ENCODE measurements at regions not wholly inside any gene's neighbourhood (a gene's known extent, or its start where the extent isn't known, plus 50 kb on each side); places are given as distances from the start of the nearest gene placed in this dataset.

DNA sequence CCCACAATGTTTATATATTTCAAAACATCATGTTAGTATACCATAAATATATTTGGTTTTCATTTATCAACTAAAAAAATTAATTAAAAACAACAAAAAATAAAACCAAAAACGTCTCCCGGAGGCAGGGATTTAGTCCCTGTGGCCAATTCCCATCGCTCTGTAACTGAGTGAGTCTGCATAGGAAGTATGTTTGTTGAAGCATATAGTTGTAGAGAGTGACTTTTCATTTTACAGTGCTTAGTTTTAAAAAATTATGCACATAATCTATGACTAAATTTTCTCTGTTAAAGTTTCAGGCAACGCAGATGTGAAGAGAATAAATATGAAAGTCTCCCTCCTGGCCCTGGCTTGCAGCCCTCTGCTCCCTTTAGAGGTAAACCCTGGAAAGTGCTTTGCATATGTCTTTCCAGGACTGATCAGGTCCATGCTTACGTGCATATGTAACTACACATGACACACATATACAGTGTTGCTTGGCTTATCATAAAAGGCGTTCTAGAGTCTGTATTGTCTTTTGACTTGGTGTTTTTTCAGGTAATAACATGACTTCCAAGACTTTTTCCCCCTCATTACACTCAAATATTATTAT is 63.4 kb upstream of the SORBS2 start:
- Histone ChIP-seq H3K36me3 (ENCODE audit: low read depth) (no peaks in the 10 kb centered on the region), H3K27me3 (ENCODE audit: insufficient read depth, poor library complexity, severe bottlenecking) (no peaks in the 10 kb centered on the region), H3K4me3 (ENCODE audit: severe bottlenecking) (no peak overlapping the region), H3K4me1 (ENCODE audit: insufficient read depth, poor library complexity, severe bottlenecking) (peaks cover 6% of the 10 kb centered on the region), H3K27ac (ENCODE audit: poor library complexity, severe bottlenecking) (no peak overlapping the region), H3K9me3 (ENCODE audit: severe bottlenecking) (no peaks in the 10 kb centered on the region)
- TF ChIP-seq, protein P1, sequence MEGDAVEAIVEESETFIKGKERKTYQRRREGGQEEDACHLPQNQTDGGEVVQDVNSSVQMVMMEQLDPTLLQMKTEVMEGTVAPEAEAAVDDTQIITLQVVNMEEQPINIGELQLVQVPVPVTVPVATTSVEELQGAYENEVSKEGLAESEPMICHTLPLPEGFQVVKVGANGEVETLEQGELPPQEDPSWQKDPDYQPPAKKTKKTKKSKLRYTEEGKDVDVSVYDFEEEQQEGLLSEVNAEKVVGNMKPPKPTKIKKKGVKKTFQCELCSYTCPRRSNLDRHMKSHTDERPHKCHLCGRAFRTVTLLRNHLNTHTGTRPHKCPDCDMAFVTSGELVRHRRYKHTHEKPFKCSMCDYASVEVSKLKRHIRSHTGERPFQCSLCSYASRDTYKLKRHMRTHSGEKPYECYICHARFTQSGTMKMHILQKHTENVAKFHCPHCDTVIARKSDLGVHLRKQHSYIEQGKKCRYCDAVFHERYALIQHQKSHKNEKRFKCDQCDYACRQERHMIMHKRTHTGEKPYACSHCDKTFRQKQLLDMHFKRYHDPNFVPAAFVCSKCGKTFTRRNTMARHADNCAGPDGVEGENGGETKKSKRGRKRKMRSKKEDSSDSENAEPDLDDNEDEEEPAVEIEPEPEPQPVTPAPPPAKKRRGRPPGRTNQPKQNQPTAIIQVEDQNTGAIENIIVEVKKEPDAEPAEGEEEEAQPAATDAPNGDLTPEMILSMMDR (IDR thresholded peaks at IDR 0.05; ENCODE audit: poor library complexity, severe bottlenecking) = no peak
- ATAC-seq (ENCODE audit: low read depth) (no peak), DNase-seq (ENCODE audit: low spot score) (no peak)

DNA sequence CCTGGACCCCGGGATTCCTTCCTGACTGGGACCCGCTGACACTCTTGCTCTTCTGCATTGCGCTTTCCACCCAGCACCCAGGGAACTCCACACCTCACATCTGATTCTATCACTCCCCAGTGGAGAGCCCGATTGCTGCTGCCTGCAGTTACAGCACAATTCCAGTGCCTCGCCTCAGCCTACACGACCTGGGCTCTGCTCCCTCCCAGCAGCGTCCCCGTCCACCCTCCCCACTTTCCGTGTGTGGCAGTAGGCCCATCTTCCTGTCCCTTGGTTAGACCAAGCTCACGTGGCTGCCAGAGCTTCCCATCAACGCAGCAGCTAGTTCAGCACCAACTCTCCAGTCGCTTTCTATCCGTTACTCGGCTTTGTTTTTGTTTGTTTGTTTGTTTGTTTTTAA is 66.6 kb upstream of the SORBS2 start:
- Histone ChIP-seq H3K27me3 (ENCODE audit: insufficient read depth, poor library complexity, severe bottlenecking) (no peaks in the 10 kb centered on the region), H3K36me3 (ENCODE audit: low read depth) (no peaks in the 10 kb centered on the region), H3K9me3 (ENCODE audit: severe bottlenecking) (peaks cover 1% of the 10 kb centered on the region), H3K27ac (ENCODE audit: poor library complexity, severe bottlenecking) (no peak overlapping the region), H3K4me3 (ENCODE audit: severe bottlenecking) (no peak overlapping the region), H3K4me1 (ENCODE audit: insufficient read depth, poor library complexity, severe bottlenecking) (peaks cover 15% of the 10 kb centered on the region)
- DNase-seq (ENCODE audit: low spot score) (no peak), ATAC-seq (ENCODE audit: low read depth) (no peak)
- TF ChIP-seq, protein P1 (IDR thresholded peaks at IDR 0.05; ENCODE audit: poor library complexity, severe bottlenecking) = no peak

GRCh38 chr4:185879666-185880312 is 67.8 kb upstream of the SORBS2 start:
- H3K4me3 ChIP-seq (ENCODE audit: severe bottlenecking) = no peak overlapping the region
- H3K9me3 ChIP-seq (ENCODE audit: severe bottlenecking) = peaks cover 1% of the 10 kb centered on the region
- peaks cover 13% of the 10 kb centered on the region for H3K4me1 ChIP-seq (ENCODE audit: insufficient read depth, poor library complexity, severe bottlenecking)
- no peaks in the 10 kb centered on the region for H3K27me3 ChIP-seq (ENCODE audit: insufficient read depth, poor library complexity, severe bottlenecking)
- no peaks in the 10 kb centered on the region for H3K36me3 ChIP-seq (ENCODE audit: low read depth)
- TF ChIP-seq, protein P1 (IDR thresholded peaks at IDR 0.05; ENCODE audit: poor library complexity, severe bottlenecking) = no peak
- DNase-seq (ENCODE audit: low spot score) (no peak), ATAC-seq (ENCODE audit: low read depth) (no peak)
- no peak overlapping the region for H3K27ac ChIP-seq (ENCODE audit: poor library complexity, severe bottlenecking)

- TF ChIP-seq, protein P1 (IDR thresholded peaks at IDR 0.05; ENCODE audit: poor library complexity, severe bottlenecking) = no peak
- Histone ChIP-seq H3K9me3 (ENCODE audit: severe bottlenecking) (peaks cover 1% of the 10 kb centered on the region), H3K4me1 (ENCODE audit: insufficient read depth, poor library complexity, severe bottlenecking) (peaks cover 9% of the 10 kb centered on the region), H3K27ac (ENCODE audit: poor library complexity, severe bottlenecking) (no peak overlapping the region), H3K4me3 (ENCODE audit: severe bottlenecking) (no peak overlapping the region), H3K36me3 (ENCODE audit: low read depth) (no peaks in the 10 kb centered on the region), H3K27me3 (ENCODE audit: insufficient read depth, poor library complexity, severe bottlenecking) (no peaks in the 10 kb centered on the region)
- no peak for DNase-seq (ENCODE audit: low spot score)
- ATAC-seq (ENCODE audit: low read depth) = no peak
Measured at GRCh38 chr4:185880571-185880970, 68.6 kb upstream of the SORBS2 start.

DNA sequence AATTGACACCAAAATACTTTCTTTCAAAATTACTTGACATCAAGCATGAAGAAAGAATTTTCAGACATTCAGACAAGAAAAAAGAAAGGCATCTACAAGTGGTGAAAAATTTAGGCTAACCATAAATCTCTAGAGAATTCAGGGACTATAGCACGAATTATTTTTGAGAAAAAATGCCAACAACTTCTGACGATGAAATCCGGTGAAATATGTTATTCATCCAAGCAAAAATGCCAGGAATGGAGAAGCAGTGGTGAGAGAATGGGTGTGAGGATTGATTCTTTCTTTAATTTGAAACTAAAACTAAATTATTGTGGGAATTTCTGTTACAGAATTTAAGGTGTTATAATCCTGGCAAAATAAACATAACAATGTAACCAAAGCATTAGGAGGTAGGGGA is 69.4 kb upstream of the SORBS2 start:
- DNase-seq (ENCODE audit: low spot score) (no peak), ATAC-seq (ENCODE audit: low read depth) (no peak)
- peaks cover 1% of the 10 kb centered on the region for H3K9me3 ChIP-seq (ENCODE audit: severe bottlenecking)
- H3K27me3 ChIP-seq (ENCODE audit: insufficient read depth, poor library complexity, severe bottlenecking) = no peaks in the 10 kb centered on the region
- TF ChIP-seq, protein P1 (IDR thresholded peaks at IDR 0.05; ENCODE audit: poor library complexity, severe bottlenecking) = no peak
- peaks cover 9% of the 10 kb centered on the region for H3K4me1 ChIP-seq (ENCODE audit: insufficient read depth, poor library complexity, severe bottlenecking)
- H3K36me3 ChIP-seq (ENCODE audit: low read depth) = no peaks in the 10 kb centered on the region
- no peak overlapping the region for H3K4me3 ChIP-seq (ENCODE audit: severe bottlenecking)
- H3K27ac ChIP-seq (ENCODE audit: poor library complexity, severe bottlenecking) = no peak overlapping the region

Measured in RWPE2 (cell line).